H1 (cell line): ENCODE measurements at regions not wholly inside any gene's neighbourhood (a gene's known extent, or its start where the extent isn't known, plus 50 kb on each side); places are given as distances from the start of the nearest gene placed in this dataset.

Source experiments
- CTCF ChIA-PET: fragments of 300-600 bp; sonication (Branson Sonifier 250); formaldehyde crosslinking; loops from one replicate; lab custom pipeline; 2021; ENCODE audit not compliant: partially characterized antibody; lab: Charles Lee
- POLR2A ChIA-PET: fragments of 300-600 bp; sonication (Branson Sonifier 250); formaldehyde crosslinking; loops from one replicate; lab custom pipeline; 2021; ENCODE audit warnings: inconsistent platforms; ENCODE audit not compliant: partially characterized antibody; lab: Charles Lee
- DNase-seq, 2 experiments: peaks; one replicate each; pipeline versions ENCODE4 v3.0.0 to v3.0.0-alpha.2; 2010 to 2022; ENCODE audit warnings: low spot score in 2 of 2, low read depth in 1 of 2, mixed read lengths in 1 of 2
- FAIRE-seq: peaks from 2 replicates; lab custom pipeline; 2011; peaks lifted over from hg19 to GRCh38; lab: Jason Lieb, UNC
- H2AFZ ChIP-seq: 2 replicates; pipeline ENCODE4 v1.8.1; 2012; ENCODE audit warnings: low read length, inconsistent platforms
- H2AK5ac ChIP-seq: 2 replicates; pipeline ENCODE4 v1.6.1; 2013; ENCODE audit warnings: low read depth, low read length
- H2BK120ac ChIP-seq: replicated peaks from 2 replicates; pipeline ENCODE3; 2013; ENCODE audit warnings: low read depth, low read length, inconsistent platforms
- H2BK12ac ChIP-seq: 2 replicates; pipeline ENCODE4 v1.6.1; 2013; ENCODE audit warnings: low read depth, low read length
- H2BK15ac ChIP-seq: 2 replicates; pipeline ENCODE4 v1.6.1; 2013; ENCODE audit warnings: low read length
- H2BK20ac ChIP-seq: 2 replicates; pipeline ENCODE4 v1.6.1; 2013; ENCODE audit warnings: low read length
- H2BK5ac ChIP-seq: 2 replicates; pipeline ENCODE4 v1.6.1; 2013; ENCODE audit warnings: low read depth, low read length
- H3K14ac ChIP-seq: 2 replicates; pipeline ENCODE4 v1.6.1; 2013; ENCODE audit warnings: inconsistent platforms; ENCODE audit not compliant: insufficient read length
- H3K18ac ChIP-seq: 2 replicates; pipeline ENCODE4 v1.6.1; 2013; ENCODE audit warnings: low read length; ENCODE audit errors: extremely low read depth
- H3K23ac ChIP-seq: 2 replicates; pipeline ENCODE4 v1.6.1; 2013; ENCODE audit warnings: inconsistent platforms; ENCODE audit not compliant: insufficient read length
- H3K23me2 ChIP-seq: 2 replicates; pipeline ENCODE4 v1.6.1; 2013; ENCODE audit warnings: low read depth, low read length
- H3K27ac ChIP-seq: 2 replicates; pipeline ENCODE4 v1.6.1; 2011; ENCODE audit warnings: low read depth, low read length, inconsistent platforms
- H3K27me3 ChIP-seq, 4 experiments: replicated peaks in 1 of 4; 1 replicate in 1 of 4; 2 replicates in 3 of 4; pipeline versions ENCODE4 v1.6.1 to v1.8.1; 2011 to 2013; ENCODE audit warnings: low read length in 3 of 4, mild to moderate bottlenecking in 3 of 4, inconsistent platforms in 2 of 4, mixed read lengths in 2 of 4, moderate library complexity in 1 of 4; ENCODE audit not compliant: control insufficient read depth in 3 of 4, insufficient read depth in 3 of 4; ENCODE audit errors: extremely low read depth in 1 of 4
- H3K36me3 ChIP-seq, 4 experiments: 2 replicates each; pipeline versions ENCODE4 v1.6.1 to v1.8.1; 2011 to 2013; ENCODE audit warnings: mild to moderate bottlenecking in 4 of 4, low read length in 3 of 4, moderate library complexity in 2 of 4, control low read depth in 1 of 4, inconsistent platforms in 1 of 4; ENCODE audit not compliant: insufficient read depth in 4 of 4, control insufficient read depth in 2 of 4
- H3K4ac ChIP-seq: replicated peaks from 2 replicates; pipeline ENCODE3; 2013; ENCODE audit warnings: low read length, low read depth, mixed read lengths, inconsistent platforms; ENCODE audit not compliant: insufficient read length
- H3K4me1 ChIP-seq, 4 experiments: replicated peaks in 1 of 4; 1 replicate in 1 of 4; 2 replicates in 3 of 4; pipeline versions ENCODE4 v1.6.1 to v1.8.1; 2011 to 2013; ENCODE audit warnings: low read length in 3 of 4, inconsistent platforms in 2 of 4, mixed read lengths in 1 of 4; ENCODE audit not compliant: insufficient read depth in 4 of 4, control insufficient read depth in 3 of 4
- H3K4me2 ChIP-seq, 2 experiments: 2 replicates each; pipeline versions ENCODE4 v1.6.1 to v1.8.1; 2011 to 2013; ENCODE audit warnings: low read depth in 2 of 2, low read length in 2 of 2, control low read depth in 1 of 2, inconsistent platforms in 1 of 2, mild to moderate bottlenecking in 1 of 2; ENCODE audit not compliant: insufficient read depth in 1 of 2
- H3K4me3 ChIP-seq, 4 experiments: fragments of 200-600, 300-600 bp in 1 of 4; sonication (generic), shearing (Covaris generic), sonication (Bioruptor Twin) in 1 of 4; 2 replicates each; pipeline versions ENCODE4 v1.5.1 to v1.8.1; 2011 to 2016; ENCODE audit warnings: low read length in 4 of 4, low read depth in 3 of 4, control low read depth in 2 of 4, inconsistent platforms in 2 of 4, mild to moderate bottlenecking in 2 of 4, mixed read lengths in 1 of 4, moderate library complexity in 1 of 4; ENCODE audit not compliant: insufficient read depth in 2 of 4; ENCODE audit errors: extremely low read depth in 1 of 4
- H3K56ac ChIP-seq: replicated peaks from 2 replicates; pipeline ENCODE3; 2013; ENCODE audit warnings: low read depth, mild to moderate bottlenecking, mixed read lengths, low read length, inconsistent platforms; ENCODE audit not compliant: insufficient read length
- H3K79me1 ChIP-seq: 2 replicates; pipeline ENCODE4 v1.6.1; 2013; ENCODE audit warnings: low read depth, low read length, control low read depth
- H3K79me2 ChIP-seq, 2 experiments: 2 replicates each; pipeline versions ENCODE4 v1.6.1 to v1.8.1; 2012 to 2013; ENCODE audit warnings: low read length in 2 of 2, mild to moderate bottlenecking in 2 of 2, inconsistent platforms in 1 of 2; ENCODE audit not compliant: insufficient read depth in 2 of 2, control insufficient read depth in 1 of 2
- H3K9ac ChIP-seq, 4 experiments: replicated peaks in 1 of 4; 1 replicate in 1 of 4; 2 replicates in 3 of 4; pipeline versions ENCODE4 v1.6.1 to v1.8.1; 2011 to 2013; ENCODE audit warnings: low read depth in 3 of 4, low read length in 3 of 4, control low read depth in 2 of 4, mild to moderate bottlenecking in 2 of 4, moderate library complexity in 2 of 4, inconsistent platforms in 1 of 4; ENCODE audit errors: extremely low read depth in 1 of 4
- H3K9me3 ChIP-seq, 2 experiments: 2 replicates each; pipeline versions ENCODE4 v1.6.1 to v1.8.1; 2012 to 2013; ENCODE audit warnings: mild to moderate bottlenecking in 2 of 2, moderate library complexity in 2 of 2, control low read depth in 1 of 2, inconsistent platforms in 1 of 2, low read depth in 1 of 2, low read length in 1 of 2, mixed read lengths in 1 of 2; ENCODE audit not compliant: insufficient read depth in 2 of 2
- H4K20me1 ChIP-seq, 2 experiments: replicated peaks in 1 of 2; 2 replicates each; pipeline versions ENCODE3 to v1.8.1; 2011 to 2013; ENCODE audit warnings: inconsistent platforms in 2 of 2, low read length in 2 of 2, mild to moderate bottlenecking in 1 of 2; ENCODE audit not compliant: insufficient read depth in 2 of 2, control insufficient read depth in 1 of 2
- H4K5ac ChIP-seq: 2 replicates; pipeline ENCODE4 v1.6.1; 2013; ENCODE audit warnings: low read length, low read depth, mixed read lengths, inconsistent platforms; ENCODE audit not compliant: insufficient read length
- H4K8ac ChIP-seq: 2 replicates; pipeline ENCODE4 v1.8.0; 2013; ENCODE audit warnings: mild to moderate bottlenecking, moderate library complexity, low read length, inconsistent platforms; ENCODE audit not compliant: insufficient read depth; ENCODE audit errors: extremely low read depth
- H4K91ac ChIP-seq: replicated peaks from 2 replicates; pipeline ENCODE3; 2013; ENCODE audit warnings: low read length, mixed read lengths, inconsistent platforms; ENCODE audit not compliant: insufficient read length
- HDAC6 ChIP-seq: IDR thresholded peaks from one replicate; pipeline ENCODE4 v1.7.1; 2012; ENCODE audit warnings: low read depth, mild to moderate bottlenecking, inconsistent platforms, low read length, moderate library complexity
- RXRA ChIP-seq: IDR thresholded peaks from 2 replicates; pipeline ENCODE4 v1.6.1; 2011; ENCODE audit warnings: low read depth, mild to moderate bottlenecking, low read length, moderate library complexity; ENCODE audit not compliant: insufficient read depth
- TAF1 ChIP-seq: IDR thresholded peaks from 2 replicates; pipeline ENCODE4 v1.6.1; 2011; ENCODE audit warnings: mild to moderate bottlenecking, low read depth, low read length
- YY1 ChIP-seq: IDR thresholded peaks from 2 replicates; pipeline ENCODE4 v1.6.1; 2011; ENCODE audit warnings: low read depth, mild to moderate bottlenecking, low read length
- WGBS, 2 experiments: shearing (Covaris generic) in 1 of 2; methylation state at CpG; one replicate each; pipeline versions ENCODE4 v1.1.6 to v1.1.7; 2013 to 2015; ENCODE audit warnings: low lambda C conversion rate in 2 of 2, mixed read lengths in 2 of 2, inconsistent platforms in 1 of 2, low coverage in 1 of 2, missing lambda C conversion rate in 1 of 2; ENCODE audit not compliant: insufficient replicate concordance in 2 of 2, insufficient coverage in 1 of 2, insufficient read length in 1 of 2; ENCODE audit errors: extremely low coverage in 1 of 2, missing lambda C conversion rate in 1 of 2; 5-methylcytosine and 5-hydroxymethylcytosine counted together

GRCh38 chr16:85481206-85481605, 131.9 kb upstream of the GSE1 start:
- CTCF ChIA-PET: interaction anchor here (0.6 to 18.6 kb wide), 9 partner anchors 11 to 202 kb away, joined by 3 to 277 read pairs (median 6); no protein-coding TSS in a partner anchor
- 93% methylated on average over 1 of the region's 1 CpG; no CpG with 5 or more reads in 1 of the 2 experiments for WGBS, 2 experiments
- peaks cover 0 to 4% (median 0%) of the 10 kb centered on the region in 4 experiments; a peak in 3 of 7 replicates for H3K4me1 ChIP-seq
- no peak overlapping the region for H3K4me3 ChIP-seq
- no peak overlapping the region for H3K14ac ChIP-seq
- no peak overlapping the region for H4K91ac ChIP-seq
- H4K5ac ChIP-seq: no peak overlapping the region
- no peak overlapping the region for H3K4me2 ChIP-seq
- no peaks in the 10 kb centered on the region for H3K79me2 ChIP-seq
- H3K9me3 ChIP-seq: no peaks in the 10 kb centered on the region
- H3K36me3 ChIP-seq: no peaks in the 10 kb centered on the region
- POLR2A ChIA-PET: interaction anchor here (1.0 kb wide), 1 partner anchor 10 kb away, joined by 3 read pairs; no protein-coding TSS in a partner anchor
- no peak overlapping the region for H2AFZ ChIP-seq
- H3K56ac ChIP-seq: no peak overlapping the region
- no peak overlapping the region for H3K27ac ChIP-seq
- H2BK20ac ChIP-seq: no peak overlapping the region
- no peak overlapping the region for H2BK5ac ChIP-seq
- no peaks in the 10 kb centered on the region for H3K79me1 ChIP-seq
- peaks cover 0 to under 1% of the 10 kb centered on the region in 2 experiments for H4K20me1 ChIP-seq
- H3K27me3 ChIP-seq: no peaks in the 10 kb centered on the region
- no peak for DNase-seq
- H4K8ac ChIP-seq: no peak overlapping the region
- no peak for FAIRE-seq
- H3K23me2 ChIP-seq: no peaks in the 10 kb centered on the region
- H3K4ac ChIP-seq: peak overlapping the region; percentile 32
- no peak overlapping the region for H3K18ac ChIP-seq
- 0 out of 2 replicates have a peak overlapping the region, but pooled peaks have one; percentile 39 for H2AK5ac ChIP-seq
- no peak overlapping the region for H2BK12ac ChIP-seq
- H2BK15ac ChIP-seq: no peak overlapping the region
- no peak overlapping the region for H3K23ac ChIP-seq
- H3K9ac ChIP-seq: no peak overlapping the region
- TF ChIP-seq HDAC6: no peak
- TF ChIP-seq RXRA: no peak
- no peak for TF ChIP-seq YY1
- TF ChIP-seq TAF1: no peak
- no peak overlapping the region for H2BK120ac ChIP-seq
